ENCODE measurements at regions not wholly inside any gene's neighbourhood (a gene's known extent, or its start where the extent isn't known, plus 50 kb on each side); places are given as distances from the start of the nearest gene placed in this dataset.
A peak's percentile ranks its signal among the peaks of the same experiment; 100 is the strongest.

DNA sequence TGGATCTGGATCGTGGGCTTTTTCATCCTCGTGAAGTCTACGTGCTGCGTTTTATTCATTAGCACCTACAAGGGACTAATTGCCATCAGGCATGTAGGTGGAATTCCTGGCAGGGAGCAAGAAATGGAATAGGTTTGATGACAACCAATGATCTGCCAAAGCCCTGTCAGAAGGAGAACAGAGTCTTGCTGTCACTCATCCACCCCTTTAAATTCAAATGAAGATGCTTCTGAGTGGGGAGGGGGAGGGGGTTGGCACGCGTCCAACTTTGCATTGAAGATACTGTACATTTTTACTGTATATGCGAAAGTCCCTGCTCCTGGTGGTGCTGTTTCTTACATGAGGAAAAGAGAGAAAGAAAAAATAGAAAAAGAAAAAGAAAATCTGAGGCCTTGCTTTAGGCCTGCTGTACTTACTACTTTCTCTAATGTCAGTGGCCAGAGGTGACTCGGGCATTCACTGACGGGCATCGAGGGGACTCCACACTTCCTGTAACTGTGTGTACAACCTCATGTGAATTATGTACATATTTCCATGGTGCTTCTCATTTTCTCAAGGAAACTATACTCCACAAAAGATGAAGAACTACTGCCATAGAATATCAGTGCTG is 569.1 kb downstream of the INHBA start:
- peak; percentile 32 for DNase-seq (ENCODE audit: low spot score)

DNA sequence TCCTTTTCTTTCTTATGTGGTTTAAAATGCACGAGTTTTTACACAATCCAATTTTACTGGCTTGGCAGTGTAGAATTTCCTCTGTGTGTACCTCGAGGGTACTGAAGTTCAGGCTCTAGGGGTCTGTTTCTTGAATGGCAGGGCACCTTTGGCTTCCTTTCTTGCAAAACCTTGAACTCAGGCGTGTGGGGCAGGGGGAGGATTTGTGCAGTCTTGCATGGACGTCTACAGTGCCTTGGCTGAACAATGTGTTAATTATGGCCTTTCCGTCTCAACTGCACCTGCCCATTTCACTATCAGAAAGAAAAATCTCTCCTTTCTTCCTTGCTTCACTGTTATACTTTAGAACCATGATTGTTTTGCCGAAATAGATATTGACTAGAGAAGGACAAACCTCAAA is 570.9 kb downstream of the INHBA start:
- DNase-seq (ENCODE audit: low spot score), result peak; percentile 11

DNA sequence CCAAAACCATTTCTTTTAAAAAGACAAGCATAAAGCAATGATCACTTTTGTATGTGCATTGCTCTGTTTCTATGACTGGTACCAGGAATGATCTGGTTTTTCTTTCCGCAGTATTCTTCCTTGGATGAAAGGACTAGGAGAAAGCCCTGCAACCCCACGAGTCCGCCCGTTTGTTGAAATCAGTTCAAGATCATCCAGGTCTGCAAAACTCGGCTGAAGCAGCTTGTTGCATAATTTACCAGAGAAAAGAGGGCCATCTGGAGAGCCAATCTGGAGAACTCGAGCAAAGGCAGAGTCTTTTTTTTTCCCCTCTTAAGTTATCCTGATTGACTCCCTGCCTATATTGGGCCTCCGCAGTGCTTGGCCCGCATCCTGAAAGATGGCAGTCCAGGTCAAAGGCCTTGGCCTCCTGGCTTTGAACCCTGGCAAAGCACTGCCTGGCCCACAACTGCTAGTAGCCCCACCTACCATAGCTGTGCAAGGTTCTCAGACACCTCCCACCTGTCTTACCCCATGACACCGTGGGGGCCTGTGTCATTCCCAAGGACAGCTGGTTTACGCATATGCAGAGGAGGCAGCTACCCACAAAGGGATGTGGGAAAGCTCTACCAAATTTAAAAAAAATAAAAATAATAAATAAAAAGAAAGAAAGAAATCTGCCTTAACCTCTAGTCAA is 572.2 kb downstream of the INHBA start:
- DNase-seq (ENCODE audit: low spot score), result no peak

DNA sequence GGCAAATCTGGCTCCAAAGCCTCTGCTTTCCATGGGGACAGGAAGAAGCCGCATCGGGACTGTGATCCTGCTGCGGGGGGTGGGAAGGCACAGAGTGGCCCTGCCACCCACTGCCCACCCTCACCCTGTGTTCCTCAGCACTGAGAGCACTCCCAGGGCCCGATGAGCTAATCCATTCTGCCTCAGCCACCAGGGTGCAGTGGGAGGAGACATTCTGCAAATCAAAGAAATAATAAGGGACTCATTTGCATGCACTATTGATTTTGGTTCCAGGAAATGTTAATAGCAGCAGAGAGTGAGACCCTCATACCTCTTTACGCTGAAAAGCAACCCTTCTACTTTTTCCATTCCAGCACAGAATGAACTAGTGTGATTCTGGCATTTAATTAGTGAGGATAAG is 572.8 kb downstream of the INHBA start:
- DNase-seq (ENCODE audit: low spot score), result no peak

DNA sequence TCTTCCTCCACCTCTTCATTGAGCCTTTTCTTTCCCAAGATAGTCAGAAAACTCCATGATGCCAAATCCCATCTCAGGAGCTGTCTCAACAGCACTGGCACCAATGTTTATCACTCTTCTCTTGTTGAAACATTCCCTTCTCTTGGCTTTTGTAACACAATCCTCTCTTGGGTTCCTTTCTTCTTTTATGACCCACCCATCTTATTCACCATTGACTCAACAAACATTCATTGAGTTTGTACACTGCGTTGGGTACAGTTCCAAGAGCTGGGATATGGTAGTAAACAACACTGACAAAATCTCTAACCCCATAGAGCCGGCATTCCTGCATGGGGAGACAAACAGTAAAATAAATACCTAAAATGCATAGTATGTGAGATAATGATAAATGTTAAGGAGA is 577.5 kb downstream of the INHBA start:
- no peak for DNase-seq (ENCODE audit: low spot score)

DNA sequence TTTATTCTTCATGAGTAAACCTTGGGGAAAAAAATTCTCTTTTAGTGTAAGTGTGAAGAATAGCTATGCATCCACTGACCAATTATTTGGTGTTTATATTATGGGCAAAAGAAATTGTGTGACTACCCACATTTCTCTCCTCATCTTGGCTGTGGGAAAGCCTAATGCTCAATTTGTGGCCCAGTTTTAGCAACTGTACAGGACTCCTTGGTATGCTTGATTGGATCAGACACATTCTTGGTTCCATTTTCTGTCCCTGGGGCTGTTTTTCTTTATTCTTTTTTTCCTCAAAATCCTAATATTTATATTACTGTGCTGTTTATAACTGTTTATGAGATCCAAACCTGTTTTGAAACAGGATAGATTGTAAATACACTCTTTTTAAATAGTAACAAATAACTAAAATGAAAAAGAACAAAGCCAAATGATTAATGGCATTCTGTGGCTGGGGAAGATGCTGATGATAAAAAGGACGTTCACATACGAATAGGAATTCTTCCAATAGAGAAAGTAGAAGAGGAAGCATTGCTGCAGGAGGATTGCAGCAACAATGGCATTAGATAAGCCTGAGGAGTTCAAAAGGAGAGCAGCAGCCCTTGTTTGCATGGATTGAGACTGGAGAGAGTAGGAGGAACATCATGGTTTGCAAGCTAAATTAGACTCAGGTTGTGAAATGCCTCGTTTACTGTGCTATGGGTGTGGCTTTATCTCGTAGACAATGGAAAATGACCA is 580.5 kb downstream of the INHBA start:
- no peak for DNase-seq (ENCODE audit: low spot score)

DNA sequence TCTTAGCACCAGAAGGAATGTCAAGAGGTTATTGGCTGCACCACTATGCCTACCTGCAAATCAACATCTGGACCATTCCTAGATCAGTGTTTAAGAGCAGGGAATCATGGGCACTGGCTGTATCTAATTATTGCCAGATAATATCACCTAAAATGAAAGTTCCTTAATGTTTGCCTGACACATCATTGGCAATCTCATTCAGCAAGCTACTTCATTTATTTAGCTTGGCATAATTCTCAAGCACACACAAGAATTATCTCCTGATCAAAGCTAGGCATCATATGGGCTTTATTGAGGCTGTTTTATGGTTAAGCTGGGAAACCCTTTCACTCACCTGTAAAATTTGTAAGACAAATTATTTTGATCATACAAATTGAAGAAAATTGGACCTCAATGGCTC is 581.7 kb downstream of the INHBA start:
- no peak for DNase-seq (ENCODE audit: low spot score)

DNA sequence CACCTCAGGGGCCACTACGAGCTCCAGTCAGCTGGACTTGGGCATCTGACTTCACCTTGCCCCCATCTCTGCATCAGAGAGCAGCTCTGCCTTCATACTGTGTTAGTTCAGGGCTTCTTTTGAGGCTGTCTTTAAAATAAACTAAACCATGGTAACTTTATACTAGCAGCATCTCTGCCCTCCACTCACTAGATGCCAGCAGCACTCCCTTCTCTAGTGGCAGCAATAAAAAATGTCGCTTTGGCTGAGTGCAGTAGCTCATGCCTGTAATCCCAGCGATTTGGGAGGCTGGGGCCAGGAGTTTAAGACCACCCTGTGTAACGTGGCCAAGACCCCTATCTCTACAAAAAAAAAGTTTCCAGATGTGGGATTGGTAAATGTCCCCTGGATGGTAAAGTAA is 584.4 kb downstream of the INHBA start:
- DNase-seq (ENCODE audit: low spot score), result no peak

DNA sequence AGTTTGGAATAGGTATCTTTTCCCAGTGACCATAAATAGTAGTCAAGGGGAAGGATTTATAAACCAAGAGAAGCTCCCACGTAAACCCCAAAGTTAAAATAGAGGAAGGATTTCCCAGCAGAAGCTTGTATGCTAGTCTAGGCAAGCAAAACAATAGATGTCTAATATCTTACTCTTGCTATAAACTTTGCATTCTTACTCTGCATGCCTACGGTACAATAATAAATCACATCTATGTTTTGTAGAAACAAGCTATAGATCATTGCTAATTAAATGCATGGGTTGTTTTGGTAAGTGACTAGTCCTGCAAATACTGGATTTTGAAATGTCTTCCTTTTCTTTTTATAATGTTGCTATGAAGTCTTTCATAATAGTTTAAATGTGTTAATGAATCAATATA is 585.5 kb downstream of the INHBA start:
- DNase-seq (ENCODE audit: low spot score), result no peak

DNA sequence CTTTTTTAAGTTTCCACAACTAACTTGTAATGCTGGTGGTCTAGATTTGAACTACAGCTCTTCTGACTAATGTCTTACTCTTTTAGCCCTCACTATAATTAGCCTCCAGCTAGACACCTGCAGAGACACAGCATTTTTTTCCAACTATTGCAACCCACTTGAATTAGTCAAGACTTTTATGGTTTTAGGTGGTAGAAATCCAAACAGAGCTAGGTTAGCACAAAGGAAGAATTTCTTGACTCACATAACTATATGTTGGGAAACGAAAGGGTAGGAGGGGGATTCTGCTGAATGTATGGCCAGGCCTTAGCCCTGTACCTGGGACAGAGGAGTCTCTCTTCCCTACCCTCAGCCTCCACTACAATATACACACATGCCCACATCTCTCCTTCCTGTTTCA is 586.1 kb downstream of the INHBA start:
- DNase-seq (ENCODE audit: low spot score), result no peak

DNA sequence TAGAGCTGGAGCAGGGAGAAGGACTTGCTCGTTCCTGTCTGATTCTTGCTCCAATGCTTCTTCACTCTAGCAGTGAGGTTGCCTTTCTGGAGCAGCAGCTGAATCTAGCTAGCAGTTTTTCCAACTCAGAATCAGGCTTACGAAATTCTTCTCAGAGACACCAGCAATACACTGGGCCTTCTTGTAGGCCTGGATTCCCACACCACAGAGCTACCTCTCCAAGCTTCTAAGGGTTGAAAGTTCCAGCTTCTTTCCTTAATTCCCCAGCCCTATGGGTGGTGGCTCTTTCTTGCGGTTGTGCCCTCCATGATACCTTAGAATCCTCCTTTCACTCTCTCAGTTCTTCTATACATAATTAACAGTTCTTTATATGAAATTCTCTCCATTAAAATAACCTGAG is 586.6 kb downstream of the INHBA start:
- no peak for DNase-seq (ENCODE audit: low spot score)

DNA sequence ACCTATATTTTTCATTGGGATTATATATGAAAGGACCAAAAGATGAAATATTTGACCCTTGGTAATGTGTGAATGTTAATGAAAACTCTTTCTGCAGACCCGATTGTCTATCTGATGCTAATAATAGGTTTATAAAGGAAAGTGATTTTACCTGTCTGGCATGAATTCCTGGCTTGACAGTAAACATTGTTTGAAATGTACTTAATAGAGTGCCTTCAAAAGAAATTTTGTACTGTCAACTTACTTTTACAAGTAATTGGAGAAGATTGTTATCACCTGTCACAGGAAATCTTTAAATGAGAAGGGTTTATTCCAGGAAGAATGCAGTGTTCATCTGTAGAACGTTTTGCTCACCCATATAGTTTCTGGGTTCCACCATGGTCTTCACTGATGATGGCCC is 588.2 kb downstream of the INHBA start:
- DNase-seq (ENCODE audit: low spot score), result no peak

DNA sequence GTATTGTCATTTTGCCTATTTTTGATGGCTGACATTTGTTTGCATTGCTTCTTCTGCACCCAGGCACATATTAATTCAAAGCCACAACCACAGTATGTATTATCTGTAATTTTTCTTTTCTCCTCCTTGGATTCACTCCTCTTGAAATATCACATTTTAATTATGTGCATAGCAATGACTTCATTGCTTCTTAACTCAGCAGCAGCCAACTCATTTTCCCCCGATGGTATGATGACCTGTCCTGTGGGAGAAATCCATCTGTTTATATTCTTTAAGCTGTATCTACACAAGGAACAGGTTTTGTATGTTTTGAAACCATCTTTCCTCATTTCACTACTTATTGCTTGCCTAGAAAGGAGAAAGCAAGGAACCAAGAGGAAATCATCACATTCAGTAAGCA is 588.8 kb downstream of the INHBA start:
- no peak for DNase-seq (ENCODE audit: low spot score)

DNA sequence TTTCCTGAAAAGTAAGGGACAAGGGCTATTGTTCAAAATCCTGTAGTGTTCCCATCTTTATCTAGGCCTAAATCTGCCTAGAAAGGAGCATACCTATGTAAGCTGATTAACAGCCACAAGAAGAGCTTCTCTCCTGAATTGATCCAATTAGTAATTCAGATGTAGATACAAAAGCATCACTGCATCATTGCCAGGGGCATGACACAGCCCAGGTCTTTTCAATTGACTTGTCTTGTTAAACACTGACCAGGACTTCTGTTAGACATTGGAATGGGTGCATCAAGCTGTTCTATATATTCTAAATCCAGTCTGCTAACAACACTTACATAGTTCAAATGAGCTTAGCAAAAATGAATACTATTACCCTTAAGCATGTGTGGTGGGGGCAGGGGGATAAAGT is 589.2 kb downstream of the INHBA start:
- no peak for DNase-seq (ENCODE audit: low spot score)

DNA sequence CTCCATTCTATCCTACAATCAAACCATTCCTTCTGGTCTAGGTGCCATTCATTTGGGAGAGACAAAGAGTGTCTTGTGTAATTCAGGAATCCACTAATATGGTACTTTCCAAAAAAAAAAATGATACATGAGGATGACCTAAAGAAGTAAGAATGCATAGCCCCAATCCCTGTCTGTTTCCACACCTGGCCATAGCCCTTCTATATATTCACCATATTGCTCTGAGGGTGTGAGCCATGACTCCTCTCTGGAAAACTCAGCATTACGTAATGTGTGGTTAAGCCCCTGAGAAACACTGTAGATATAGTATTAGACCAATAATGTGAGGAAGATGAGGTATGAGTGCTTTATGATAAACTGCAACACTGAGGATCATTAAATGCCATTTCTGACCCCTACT is 592.7 kb downstream of the INHBA start:
- DNase-seq (ENCODE audit: low spot score), result no peak

DNA sequence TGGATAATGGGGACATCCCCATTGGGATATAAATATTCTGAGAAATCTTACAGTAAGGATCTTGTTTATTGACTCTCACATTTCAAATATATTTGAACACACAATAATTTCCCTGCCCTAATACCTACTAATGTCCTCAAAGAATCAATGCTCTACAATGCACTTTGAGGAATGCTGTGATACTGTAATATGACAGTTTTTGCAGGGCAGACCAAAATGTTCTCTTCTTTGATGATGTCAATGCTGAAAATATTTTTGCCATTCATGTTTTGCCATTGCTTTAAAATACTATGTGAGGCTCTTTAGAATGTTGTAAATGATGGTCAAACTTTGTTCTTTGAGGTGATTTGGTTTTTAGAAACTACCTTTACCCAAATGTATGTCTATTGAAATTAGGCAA is 594.1 kb downstream of the INHBA start:
- DNase-seq (ENCODE audit: low spot score), result no peak

DNA sequence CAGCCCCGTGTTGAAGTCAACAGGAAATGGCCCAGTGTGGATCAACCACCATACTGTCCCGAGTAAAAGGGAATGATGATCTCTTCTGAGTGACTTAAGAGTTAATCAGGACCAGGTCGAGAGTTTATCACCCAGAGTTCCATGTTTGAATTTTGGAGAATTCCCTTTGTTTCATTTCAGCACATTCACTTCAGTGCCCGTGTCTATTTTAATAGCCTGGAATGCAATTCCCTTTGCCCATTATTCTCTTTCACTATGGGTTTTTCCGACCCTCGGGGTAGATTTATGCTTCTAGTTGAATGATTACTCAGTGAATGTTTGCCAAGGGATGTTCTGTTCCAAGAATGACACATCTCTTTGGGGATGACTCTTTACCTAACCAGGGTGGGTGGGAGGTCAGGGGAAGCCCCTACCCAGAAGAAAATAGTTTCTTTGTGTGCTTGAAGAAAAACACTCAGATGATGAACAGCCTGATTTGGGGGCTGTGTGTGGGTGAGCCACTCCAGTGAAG is 594.9 kb downstream of the INHBA start:
- no peak for DNase-seq (ENCODE audit: low spot score)

DNA sequence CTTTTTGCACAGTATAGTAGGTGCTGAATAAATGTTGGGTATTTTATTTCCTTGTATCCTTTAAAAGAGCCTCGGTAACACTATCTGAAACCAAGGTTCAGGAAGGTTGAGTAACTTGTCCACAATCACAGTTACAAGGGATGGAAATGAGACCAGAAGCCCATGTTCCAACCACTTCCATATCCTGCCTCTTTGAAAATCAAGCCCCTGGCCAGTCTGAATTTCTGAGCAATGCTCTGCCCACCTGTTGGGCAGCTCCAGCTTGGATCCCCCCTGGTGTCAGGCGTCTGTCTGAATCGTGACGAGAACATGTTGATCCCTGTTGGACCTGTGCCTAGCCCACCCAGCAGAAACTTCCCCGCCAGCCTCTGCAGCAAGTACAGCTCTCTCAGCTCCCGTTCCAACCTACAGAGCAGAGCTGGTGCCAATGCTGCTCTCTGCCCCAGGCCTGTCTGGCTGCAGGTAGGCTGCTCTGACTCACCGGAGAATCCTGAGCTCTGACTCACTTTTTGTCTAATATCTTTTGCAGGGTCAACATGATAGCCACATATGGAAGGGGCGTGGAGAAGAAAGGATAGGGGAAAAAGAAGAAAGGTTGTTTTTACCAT is 595.5 kb downstream of the INHBA start:
- DNase-seq (ENCODE audit: low spot score), result no peak

DNA sequence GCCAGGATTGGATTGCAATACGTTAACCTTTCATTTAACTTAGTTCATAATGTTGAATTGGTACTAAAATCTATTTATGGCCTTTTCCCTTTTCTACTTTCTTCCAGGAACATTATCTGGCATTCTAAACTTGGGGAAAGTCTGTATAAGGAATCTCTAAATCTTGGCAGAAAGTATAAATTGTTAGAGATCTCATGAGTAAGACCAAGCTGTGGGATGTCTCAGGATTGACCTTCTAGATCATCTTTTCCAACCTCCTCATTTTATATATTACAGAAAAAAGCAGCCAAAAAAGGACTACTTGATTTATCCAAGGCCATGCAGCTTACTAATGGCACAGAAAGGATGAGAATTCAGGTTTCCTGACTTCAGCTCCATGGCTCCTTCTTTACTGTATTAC is 598.3 kb downstream of the INHBA start:
- DNase-seq (ENCODE audit: low spot score), result no peak

DNA sequence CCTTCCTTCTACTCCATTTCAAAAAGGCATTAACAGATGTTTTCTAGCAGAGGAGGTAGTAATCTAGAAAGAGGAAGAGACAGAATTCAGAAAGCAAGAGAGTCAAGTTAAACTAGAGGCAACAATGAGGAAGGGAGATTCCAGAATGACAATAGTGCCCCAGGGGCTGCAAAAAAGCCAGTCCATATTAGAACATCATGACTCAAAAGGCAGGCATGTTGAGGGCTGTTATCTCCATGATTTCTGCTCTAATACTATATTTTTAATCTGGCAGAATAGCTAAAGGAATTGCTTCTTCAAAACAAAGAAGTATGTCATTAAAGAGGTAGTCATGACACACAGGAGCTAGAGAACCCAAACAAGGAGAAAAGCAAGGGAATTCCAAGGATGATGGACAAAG is 599.6 kb downstream of the INHBA start:
- DNase-seq (ENCODE audit: low spot score), result peak; percentile 14

DNA sequence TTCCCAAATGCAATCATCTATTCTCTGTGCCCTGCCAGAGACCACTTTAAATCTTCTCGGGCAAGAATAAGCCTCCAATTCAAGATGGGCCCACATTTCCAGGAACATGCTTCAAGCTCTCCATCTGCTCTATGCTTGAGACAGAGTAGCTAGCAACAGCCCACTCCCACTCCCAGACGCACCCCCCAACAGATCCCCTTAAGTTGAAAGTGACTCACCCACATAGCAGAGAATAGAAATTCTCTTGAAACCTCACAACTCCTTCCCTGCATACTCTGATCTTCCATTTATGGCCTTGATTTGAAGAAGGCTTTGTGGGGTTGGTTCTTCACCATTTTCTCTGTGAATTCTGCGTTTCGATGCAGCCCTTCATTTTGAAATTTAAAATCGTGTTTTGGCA is 604.0 kb downstream of the INHBA start:
- DNase-seq (ENCODE audit: low spot score), result no peak

DNA sequence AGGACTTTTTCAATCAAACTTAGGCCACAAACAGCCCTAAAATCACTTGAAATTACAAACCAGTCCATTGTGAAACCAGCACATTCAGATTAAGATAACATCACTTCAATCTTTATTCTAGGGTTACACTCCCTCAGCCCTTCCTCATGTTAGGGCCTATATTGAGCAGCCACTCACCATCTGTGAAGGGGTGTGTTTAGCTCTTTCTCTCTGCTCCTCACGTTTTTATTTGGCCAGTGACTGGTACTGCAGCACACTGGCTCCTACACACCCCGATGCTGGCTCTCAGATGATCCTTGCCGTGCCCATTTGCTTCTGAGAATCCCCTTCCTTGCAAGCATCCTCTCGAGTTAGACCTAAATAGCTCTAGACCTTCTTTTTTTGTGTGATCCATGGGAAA is 604.5 kb downstream of the INHBA start:
- no peak for DNase-seq (ENCODE audit: low spot score)

DNA sequence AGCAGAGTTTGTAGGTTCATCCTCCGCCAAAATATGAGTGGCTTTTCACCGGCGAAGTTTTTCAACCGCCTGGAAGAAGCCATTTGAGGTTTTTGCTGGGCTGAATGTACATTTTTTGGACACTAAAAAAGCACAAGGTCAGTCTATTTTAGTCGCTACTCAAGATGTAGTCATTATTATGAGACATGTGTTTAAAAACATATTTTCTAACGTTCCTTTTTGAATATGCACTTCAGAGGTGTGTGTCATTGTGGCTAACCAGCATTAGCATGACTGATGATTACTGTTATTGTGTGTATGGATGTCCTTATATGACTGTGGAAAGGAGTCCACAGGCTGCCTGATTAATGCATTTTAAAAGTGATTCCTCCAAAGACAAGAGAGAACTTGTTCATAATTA is 605.4 kb downstream of the INHBA start:
- no peak for DNase-seq (ENCODE audit: low spot score)
